Loucy (cell line): ENCODE measurements at regions not wholly inside any gene's neighbourhood (a gene's known extent, or its start where the extent isn't known, plus 50 kb on each side); places are given as distances from the start of the nearest gene placed in this dataset.

Source experiments
- H2AFZ ChIP-seq: fragments of 200-600 bp; sonication (generic); 2 replicates; pipeline ENCODE4 v1.6.0; 2016; ENCODE audit warnings: antibody characterized with exemption, mild to moderate bottlenecking, low read length, moderate library complexity
- H3F3A ChIP-seq: fragments of 200-600 bp; 2 replicates; pipeline ENCODE4 v1.6.0; 2016; ENCODE audit warnings: antibody characterized with exemption, low read depth, mild to moderate bottlenecking
- H3K27me3 ChIP-seq: fragments of 200-600 bp; sonication (generic); 2 replicates; pipeline ENCODE4 v1.6.1; 2014; ENCODE audit warnings: low read length, mild to moderate bottlenecking; ENCODE audit not compliant: insufficient read depth, poor library complexity, severe bottlenecking
- H3K36me3 ChIP-seq: fragments of 200-600 bp; sonication (generic); 2 replicates; pipeline ENCODE4 v1.6.1; 2016; ENCODE audit warnings: low read length; ENCODE audit not compliant: insufficient read depth
- H3K4me1 ChIP-seq: fragments of 200-600 bp; sonication (generic); 2 replicates; pipeline ENCODE4 v1.5.1; 2014; ENCODE audit warnings: low read length, mild to moderate bottlenecking; ENCODE audit not compliant: insufficient read depth, poor library complexity, severe bottlenecking
- H3K4me2 ChIP-seq: fragments of 200-600 bp; sonication (generic); 2 replicates; pipeline ENCODE4 v1.6.0; 2014; ENCODE audit warnings: antibody characterized with exemption, low read length, low read depth, mild to moderate bottlenecking; ENCODE audit not compliant: poor library complexity, severe bottlenecking
- H3K4me3 ChIP-seq: fragments of 200-600 bp; sonication (generic); 2 replicates; pipeline ENCODE4 v1.5.1; 2014; ENCODE audit warnings: low read length, mild to moderate bottlenecking, mixed read lengths; ENCODE audit not compliant: poor library complexity, severe bottlenecking
- H3K79me2 ChIP-seq: fragments of 200-600 bp; sonication (generic); 2 replicates; pipeline ENCODE4 v1.6.1; 2014; ENCODE audit warnings: low read length; ENCODE audit not compliant: insufficient read depth
- H3K9ac ChIP-seq: fragments of 200-600 bp; sonication (generic); 2 replicates; pipeline ENCODE4 v1.6.0; 2014; ENCODE audit warnings: mild to moderate bottlenecking, low read depth, low read length, moderate library complexity; ENCODE audit not compliant: poor library complexity, severe bottlenecking
- H3K9me2 ChIP-seq: fragments of 200-600 bp; sonication (generic); replicated peaks from 2 replicates; pipeline ENCODE4 v1.6.1; 2016; ENCODE audit warnings: low read depth, low read length, mixed read lengths
- H3K9me3 ChIP-seq: fragments of 200-600 bp; sonication (generic); 2 replicates; pipeline ENCODE4 v1.6.1; 2014; ENCODE audit warnings: mild to moderate bottlenecking, antibody characterized with exemption, low read length, low read depth; ENCODE audit not compliant: insufficient read depth
- H4K20me1 ChIP-seq: fragments of 200-600 bp; sonication (generic); 2 replicates; pipeline ENCODE4 v1.6.0; 2014; ENCODE audit warnings: antibody characterized with exemption, low read length, mild to moderate bottlenecking; ENCODE audit not compliant: insufficient read depth, poor library complexity, severe bottlenecking
- EZH2phosphoT487 ChIP-seq: fragments of 200-600 bp; IDR thresholded peaks from 2 replicates; pipeline ENCODE4 v1.6.1; 2018; ENCODE audit warnings: antibody characterized with exemption, mild to moderate bottlenecking, moderate library complexity, borderline replicate concordance
- TF ChIP-seq, protein P1 (sequence below): fragments of 200-600 bp; sonication (generic); conservative IDR thresholded peaks from 2 replicates; pipeline ENCODE4 v1.5.1; 2014; ENCODE audit warnings: mild to moderate bottlenecking, antibody characterized with exemption, low read length

DNA sequence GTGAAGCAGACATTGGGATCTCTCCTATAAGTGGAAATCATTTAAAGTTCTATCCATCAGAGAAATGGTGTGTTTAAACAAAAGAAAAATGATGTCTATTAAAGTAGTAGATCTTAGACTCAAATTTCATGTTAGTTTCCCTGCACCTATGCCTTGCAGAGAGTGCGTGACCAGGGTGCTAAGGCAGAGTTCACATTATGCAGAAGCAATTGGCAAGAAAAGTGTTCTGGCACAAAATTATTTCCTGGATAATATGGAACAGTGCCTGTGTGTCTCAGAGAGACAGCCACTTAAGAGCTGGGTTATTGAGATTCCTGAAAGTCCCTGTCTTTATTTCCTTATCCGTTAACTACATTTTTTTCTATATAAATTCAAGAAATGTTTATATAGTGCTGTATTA, 457.0 kb downstream of the CDH8 start:
- Histone ChIP-seq H3K36me3 (no peaks in the 10 kb centered on the region), H3K9me2 (no peaks in the 10 kb centered on the region), H3K27me3 (no peaks in the 10 kb centered on the region), H3K4me2 (no peak overlapping the region), H2AFZ (no peak overlapping the region), H3K9me3 (no peaks in the 10 kb centered on the region), H3K79me2 (no peaks in the 10 kb centered on the region), H3K9ac (no peak overlapping the region), H3F3A (no peaks in the 10 kb centered on the region), H3K4me1 (no peaks in the 10 kb centered on the region), H3K4me3 (no peak overlapping the region), H4K20me1 (no peaks in the 10 kb centered on the region)
- no peak for TF ChIP-seq EZH2phosphoT487
- TF ChIP-seq, protein P1, sequence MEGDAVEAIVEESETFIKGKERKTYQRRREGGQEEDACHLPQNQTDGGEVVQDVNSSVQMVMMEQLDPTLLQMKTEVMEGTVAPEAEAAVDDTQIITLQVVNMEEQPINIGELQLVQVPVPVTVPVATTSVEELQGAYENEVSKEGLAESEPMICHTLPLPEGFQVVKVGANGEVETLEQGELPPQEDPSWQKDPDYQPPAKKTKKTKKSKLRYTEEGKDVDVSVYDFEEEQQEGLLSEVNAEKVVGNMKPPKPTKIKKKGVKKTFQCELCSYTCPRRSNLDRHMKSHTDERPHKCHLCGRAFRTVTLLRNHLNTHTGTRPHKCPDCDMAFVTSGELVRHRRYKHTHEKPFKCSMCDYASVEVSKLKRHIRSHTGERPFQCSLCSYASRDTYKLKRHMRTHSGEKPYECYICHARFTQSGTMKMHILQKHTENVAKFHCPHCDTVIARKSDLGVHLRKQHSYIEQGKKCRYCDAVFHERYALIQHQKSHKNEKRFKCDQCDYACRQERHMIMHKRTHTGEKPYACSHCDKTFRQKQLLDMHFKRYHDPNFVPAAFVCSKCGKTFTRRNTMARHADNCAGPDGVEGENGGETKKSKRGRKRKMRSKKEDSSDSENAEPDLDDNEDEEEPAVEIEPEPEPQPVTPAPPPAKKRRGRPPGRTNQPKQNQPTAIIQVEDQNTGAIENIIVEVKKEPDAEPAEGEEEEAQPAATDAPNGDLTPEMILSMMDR: no peak

DNA sequence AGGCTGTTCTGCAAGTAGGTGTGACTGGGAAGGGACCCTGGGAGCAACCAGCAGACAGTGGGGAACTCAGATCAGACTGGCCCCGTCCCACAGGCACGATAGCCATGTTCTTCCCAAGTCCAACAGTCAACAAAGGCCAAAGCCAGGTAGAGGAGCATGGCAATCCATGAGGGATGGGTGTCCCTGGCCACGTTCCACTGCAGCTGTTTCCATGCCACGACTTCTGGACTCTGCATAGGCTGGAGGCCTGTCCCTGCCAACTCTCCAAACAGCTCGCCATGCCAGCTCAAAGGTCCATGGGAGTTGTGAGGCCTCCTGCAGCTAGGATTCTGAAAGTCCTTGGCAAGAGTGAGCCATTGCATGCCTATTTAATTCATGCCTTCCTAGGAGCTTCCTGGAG, 459.8 kb downstream of the CDH8 start:
- no peak overlapping the region for H3K9ac ChIP-seq
- no peaks in the 10 kb centered on the region for H3F3A ChIP-seq
- H3K4me1 ChIP-seq: no peaks in the 10 kb centered on the region
- H3K27me3 ChIP-seq: no peaks in the 10 kb centered on the region
- H3K9me2 ChIP-seq: no peaks in the 10 kb centered on the region
- no peaks in the 10 kb centered on the region for H3K79me2 ChIP-seq
- TF ChIP-seq EZH2phosphoT487: no peak
- TF ChIP-seq, protein P1: no peak
- H2AFZ ChIP-seq: no peak overlapping the region
- H3K36me3 ChIP-seq: no peaks in the 10 kb centered on the region
- H3K9me3 ChIP-seq: no peaks in the 10 kb centered on the region
- no peak overlapping the region for H3K4me2 ChIP-seq
- no peaks in the 10 kb centered on the region for H4K20me1 ChIP-seq
- H3K4me3 ChIP-seq: no peak overlapping the region

DNA sequence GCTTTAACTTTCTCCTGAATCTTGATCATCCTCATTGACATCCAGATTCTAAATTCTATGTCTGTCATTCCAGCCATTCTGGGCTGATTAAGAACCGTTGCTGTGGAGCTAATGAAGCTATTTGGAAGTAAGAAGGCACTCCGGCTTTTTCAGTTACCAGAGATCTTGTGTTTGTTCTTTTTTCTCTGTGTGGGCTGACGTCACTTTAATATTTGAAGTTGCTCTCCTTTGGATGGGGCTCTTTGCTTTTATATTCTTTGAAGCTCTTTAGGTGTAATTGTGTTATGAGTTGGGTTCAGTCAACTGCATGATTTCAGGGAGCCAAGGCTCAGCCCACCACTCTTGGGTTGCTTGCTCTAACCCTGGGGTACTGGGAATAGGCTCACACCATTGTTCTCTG, 460.6 kb downstream of the CDH8 start:
- no peaks in the 10 kb centered on the region for H3K27me3 ChIP-seq
- H3K4me1 ChIP-seq: no peaks in the 10 kb centered on the region
- no peak overlapping the region for H3K9ac ChIP-seq
- H3K79me2 ChIP-seq: no peaks in the 10 kb centered on the region
- no peaks in the 10 kb centered on the region for H3K9me2 ChIP-seq
- no peak overlapping the region for H2AFZ ChIP-seq
- no peak overlapping the region for H3K4me3 ChIP-seq
- TF ChIP-seq, protein P1: no peak
- TF ChIP-seq EZH2phosphoT487: no peak
- no peak overlapping the region for H3K4me2 ChIP-seq
- H3K9me3 ChIP-seq: no peaks in the 10 kb centered on the region
- H4K20me1 ChIP-seq: no peaks in the 10 kb centered on the region
- no peaks in the 10 kb centered on the region for H3K36me3 ChIP-seq
- no peaks in the 10 kb centered on the region for H3F3A ChIP-seq
